H4 (cell line): ENCODE measurements at regions not wholly inside any gene's neighbourhood (a gene's known extent, or its start where the extent isn't known, plus 50 kb on each side); places are given as distances from the start of the nearest gene placed in this dataset.
"Not testable (repeated sequence)": the region's sequence is repeated elsewhere in the genome, so short reads cannot be mapped to it uniquely, and the experiment has no call there.

Experiments
- DNase-seq: peaks from one replicate; pipeline ENCODE4 v3.0.0-alpha.2; 2015; ENCODE audit warnings: low spot score

- no peak for DNase-seq
These were observed 61.8 kb upstream of the PGBD5 start for GRCh38 chr1:230487773-230488428.

DNA sequence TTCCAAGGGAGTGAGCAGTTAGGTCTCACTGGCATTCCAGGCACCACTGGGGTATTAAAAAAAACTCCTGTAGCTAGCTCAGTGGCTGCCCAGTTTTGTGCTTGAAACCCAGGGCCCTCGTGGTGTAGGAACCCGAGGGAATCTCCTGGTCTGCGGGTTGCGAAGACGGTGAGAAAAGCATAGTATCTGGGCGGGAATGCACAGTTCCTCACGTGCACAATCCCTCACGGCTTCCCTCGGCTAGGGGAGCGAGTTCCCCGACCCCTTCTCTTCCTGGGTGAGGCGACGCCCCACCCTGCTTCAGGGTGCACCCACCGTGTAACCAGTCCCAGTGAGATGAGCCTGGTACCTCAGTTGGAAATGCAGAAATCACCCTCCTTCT is 50.5 kb upstream of the PGBD5 start:
- DNase-seq: no peak

GRCh38 chr1:230475856-230476621 is 49.9 kb upstream of the PGBD5 start:
- DNase-seq: not testable (repeated sequence)
